Stimulated activated CD4-positive, alpha-beta T cell treated with anti-CD3 and anti-CD28 coated beads, TNF-alpha, amount 100 ng/mL, for 24 hours (primary cell): ENCODE measurements at regions not wholly inside any gene's neighbourhood (a gene's known extent, or its start where the extent isn't known, plus 50 kb on each side); places are given as distances from the start of the nearest gene placed in this dataset.

Source experiments
- DNase-seq, 3 experiments: peaks; one replicate each; pipeline ENCODE4 v3.0.0-alpha.2; 2020; ENCODE audit warnings: low read depth in 3 of 3

DNA sequence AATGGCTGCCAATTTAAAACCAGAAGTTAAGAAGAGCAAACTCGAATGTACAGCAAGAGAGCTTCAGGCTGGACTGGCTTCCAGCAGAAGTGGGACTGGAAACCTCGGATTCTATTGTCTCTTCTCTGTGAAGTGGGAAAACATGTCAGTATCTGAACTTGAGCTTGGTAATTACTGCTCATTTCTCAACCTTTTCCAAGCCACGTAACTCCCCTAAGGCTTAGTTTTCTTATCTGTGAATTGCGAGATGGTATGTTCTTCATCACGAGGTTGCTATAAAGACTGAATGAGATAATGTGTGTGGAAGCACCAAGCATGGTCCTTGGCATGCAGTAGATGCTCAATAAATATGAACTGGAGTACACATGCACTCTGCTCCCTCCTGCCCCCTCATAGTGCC is 259.4 kb upstream of the SPRED2 start:
- DNase-seq, result no peak

DNA sequence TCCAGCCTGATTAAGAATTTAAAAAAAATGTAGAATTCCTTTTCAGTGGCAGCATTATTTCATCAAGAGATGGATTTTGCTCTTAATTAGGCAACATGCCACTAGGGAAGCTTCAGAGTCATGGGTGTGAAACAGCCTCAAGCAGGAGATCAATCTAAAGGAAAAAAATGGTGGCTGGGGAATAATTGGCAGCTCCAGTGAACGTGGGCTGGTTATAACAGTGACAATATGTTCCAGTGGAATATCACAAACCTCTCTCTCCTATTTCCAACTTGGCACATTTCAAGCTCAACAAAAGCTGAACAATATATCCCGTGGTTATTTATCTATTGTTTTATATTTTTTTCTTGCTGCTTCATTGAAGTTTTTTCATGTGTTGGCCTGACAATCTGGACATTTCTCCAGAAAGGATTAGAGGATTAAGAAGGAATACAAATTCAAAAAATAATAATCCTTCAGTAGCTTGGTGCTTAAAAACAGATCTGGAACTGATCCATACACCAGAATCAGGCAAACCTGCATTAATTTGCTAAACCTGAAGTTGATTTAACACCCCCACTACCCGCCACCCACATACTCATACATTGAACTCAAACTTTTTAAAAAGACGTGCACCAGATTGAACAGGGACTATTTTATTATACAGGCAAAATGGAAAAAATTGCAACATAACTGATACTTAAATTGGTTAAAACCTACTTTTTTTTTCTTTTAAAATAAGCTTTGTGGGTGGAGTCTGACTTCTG is 255.9 kb upstream of the SPRED2 start:
- no peak for DNase-seq

DNA sequence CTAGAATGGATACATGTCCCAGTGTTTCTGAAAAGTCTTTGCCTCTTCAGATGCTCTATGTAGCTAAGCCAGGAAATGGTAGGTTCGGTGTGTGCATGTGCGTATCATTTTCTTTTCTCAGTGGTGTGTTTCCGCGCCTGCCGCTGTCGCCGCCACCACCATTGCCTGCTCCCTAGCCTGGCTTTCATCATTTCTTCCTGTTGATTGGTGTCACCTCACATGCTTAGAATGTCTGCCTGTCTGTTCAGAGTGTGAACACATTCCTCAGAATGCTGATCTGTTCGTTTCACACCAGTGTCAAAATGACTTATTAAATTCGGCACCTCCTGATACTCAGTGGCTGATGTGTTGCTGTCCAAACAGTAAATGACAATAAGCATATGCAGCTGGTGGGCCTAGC is 255.2 kb upstream of the SPRED2 start:
- no peak for DNase-seq

DNA sequence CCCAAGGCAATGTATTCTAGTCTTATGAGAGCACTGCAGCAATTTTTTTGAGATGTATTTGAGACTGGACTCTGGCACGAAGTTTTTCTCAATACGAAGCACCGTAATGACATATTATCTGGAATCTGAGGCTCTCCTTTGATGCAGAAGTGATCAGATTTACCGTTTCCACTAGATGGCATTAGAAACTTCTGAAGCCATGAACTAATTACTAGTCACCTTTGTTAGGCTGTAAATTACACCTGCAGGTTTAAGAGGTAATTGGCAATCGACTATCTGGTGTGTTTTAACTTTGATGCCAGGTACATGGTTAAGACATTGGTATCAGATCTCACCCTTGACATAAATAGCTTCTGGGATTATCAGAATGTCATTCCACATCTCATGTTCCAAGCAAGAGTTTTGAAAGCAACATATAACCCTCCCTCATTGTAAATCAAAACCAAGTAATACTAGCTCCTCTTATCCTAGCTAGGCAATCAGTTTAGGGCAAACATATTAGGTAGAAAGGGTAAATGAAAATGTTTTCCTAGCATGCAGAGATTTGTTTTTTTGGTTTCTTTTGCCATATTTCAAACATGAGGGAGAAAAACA is 254.6 kb upstream of the SPRED2 start:
- DNase-seq, result no peak

DNA sequence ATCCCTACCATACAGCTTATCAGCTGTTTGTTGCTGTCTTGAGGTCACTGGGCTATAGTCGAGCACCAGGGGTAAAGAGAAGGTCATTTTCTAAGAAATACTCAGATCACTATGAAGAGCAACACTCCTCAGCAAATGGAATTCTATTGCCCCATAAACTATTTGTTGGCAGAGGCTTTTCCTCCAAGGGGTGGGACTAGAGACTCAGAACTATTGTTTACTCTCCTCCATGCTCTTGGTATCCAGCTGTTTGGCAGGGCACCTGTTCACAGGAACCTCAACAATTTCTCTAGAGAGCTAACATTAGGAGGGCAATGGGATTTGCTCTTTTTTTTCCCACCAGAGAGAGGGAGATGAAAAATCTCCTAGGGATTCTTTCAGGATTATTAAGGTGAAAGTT is 249.1 kb upstream of the SPRED2 start:
- DNase-seq, result no peak

DNA sequence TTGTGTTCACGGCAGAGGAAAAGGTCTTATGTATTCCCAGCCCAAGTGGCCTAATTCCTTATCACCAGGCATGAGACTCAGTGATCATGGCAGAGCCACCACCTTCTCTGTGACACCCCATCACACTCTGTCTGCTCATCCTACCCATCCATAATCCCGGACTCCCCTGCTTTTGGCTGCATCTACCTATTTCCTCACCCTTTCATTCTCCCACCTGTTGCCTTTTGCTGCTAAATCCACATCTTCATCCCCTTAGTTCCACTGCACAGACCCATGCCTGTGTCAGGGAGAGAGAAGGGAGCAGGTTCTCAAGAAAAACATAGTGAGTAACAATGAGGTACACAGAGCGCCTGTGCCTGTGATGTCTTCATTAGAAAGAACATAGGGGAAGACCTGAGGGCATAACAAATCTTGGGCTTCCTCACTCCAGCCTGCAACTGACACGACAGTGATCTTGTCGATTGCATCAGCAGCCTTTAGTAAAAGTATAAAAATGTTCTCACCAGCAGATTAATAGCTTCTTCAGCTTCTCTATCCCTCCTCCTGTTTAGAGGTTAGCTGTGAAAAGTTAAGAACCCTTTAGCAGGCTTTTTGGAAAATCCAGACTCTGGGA is 246.5 kb upstream of the SPRED2 start:
- no peak for DNase-seq

DNA sequence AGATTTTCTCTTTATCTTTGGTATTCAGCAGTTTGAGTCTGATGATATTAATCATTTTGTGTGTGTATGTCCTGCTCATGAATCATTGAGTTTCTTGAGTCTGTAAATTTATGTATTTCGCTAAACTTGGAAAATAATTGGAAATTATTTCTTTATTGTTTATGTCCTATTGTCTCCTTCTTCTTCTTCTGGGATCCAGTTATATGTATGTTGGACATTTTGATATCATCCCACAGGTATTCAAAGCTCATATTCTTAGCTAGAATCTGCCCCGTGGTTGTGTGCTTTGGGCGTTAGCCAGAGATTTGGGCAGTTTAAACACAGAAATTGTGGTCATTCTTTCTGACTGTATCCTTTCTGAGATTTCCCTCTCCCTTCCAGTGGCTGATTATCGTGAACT is 243.0 kb upstream of the SPRED2 start:
- no peak for DNase-seq

DNA sequence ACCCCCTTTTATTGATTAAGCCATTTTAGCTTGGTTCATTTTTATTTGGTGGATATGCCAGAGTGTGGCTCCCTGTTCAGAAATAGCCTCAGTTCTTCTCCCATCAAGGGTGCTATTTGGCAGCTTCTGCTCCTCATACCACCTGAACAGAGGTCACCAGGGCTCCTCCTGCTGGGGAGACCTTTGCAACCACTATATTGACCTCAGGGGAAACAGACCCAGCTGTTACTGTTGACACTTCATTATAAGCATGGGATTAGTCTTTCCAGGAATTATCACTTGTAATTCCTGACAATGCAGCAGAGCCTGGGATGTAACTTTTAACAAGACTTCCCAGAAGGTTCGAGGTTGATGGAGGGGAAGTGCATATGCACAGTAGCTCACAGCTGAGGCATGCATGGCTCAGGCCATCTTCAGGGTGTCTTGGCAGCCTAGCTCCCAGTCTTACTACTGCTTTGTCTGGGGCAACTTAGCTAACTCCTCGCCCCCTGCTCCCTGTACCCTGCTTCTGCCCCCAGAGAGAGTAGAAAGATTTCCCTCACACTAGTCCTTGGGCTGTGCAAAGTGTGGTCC is 239.4 kb upstream of the SPRED2 start:
- DNase-seq, result no peak

DNA sequence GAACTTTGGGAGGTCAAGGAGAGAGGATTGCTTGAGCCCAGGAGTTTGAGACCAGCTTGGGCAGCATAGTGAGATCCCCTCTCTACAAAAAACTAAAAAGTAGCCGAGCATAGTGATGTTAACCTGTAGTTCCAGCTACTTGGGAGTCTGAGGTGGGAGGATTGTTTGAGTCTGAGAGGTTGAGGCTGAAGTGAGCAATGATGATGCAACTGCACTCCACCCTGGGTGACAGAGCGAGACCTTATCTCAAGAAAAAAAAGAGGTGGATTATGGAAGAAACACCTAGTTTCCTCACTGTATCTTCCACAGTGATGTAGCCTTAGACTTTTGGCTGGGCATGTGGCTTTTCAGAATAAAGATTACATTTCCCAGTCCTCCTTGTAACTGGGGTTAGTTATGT is 237.2 kb upstream of the SPRED2 start:
- DNase-seq, result no peak

DNA sequence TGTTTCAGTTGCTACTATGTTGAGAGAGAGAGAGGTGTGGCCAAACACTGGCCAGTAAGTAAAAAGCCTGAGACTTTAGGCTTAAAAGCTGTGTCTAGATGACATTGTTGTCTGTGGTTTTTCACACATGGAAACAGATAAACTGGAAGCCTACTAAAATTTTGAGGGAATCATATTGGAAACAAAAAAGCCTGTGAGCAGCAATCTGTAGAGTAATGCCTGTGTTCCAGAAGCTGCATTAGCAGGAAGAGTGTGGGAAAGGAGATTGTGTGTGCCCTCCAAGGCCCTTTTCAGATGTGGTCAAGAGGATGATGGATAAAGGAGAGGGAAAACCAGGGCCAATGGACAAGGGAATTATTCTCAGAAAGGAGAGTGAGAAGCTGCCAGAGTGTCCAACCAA is 236.3 kb upstream of the SPRED2 start:
- DNase-seq, result no peak

DNA sequence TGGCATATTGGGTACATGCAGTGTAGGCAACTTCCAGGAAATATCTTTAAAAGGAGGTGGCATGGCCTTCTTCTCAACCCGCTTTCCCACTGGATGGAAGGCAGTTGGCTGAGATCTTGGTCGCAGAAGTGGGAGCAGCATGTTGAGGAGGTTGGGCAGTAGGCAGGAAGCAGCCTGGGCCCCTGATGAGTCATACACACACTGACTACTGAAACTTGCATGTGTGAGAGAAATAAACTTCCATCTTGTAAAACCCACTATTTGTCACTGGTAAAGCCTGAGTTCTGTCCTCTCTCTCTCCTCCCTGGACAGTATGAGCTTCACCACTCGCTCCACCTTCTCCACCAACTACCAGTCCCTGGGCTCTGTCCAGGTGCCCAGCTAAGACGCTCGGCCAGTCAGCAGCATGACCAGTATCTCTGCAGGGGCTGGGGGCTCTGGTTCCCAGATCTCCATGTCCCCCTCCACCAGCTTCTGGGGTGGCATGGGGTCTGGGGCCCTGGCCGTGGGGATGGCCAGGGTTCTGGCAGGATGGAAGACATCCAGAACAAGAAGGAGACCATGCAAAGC is 233.8 kb upstream of the SPRED2 start:
- no peak for DNase-seq

DNA sequence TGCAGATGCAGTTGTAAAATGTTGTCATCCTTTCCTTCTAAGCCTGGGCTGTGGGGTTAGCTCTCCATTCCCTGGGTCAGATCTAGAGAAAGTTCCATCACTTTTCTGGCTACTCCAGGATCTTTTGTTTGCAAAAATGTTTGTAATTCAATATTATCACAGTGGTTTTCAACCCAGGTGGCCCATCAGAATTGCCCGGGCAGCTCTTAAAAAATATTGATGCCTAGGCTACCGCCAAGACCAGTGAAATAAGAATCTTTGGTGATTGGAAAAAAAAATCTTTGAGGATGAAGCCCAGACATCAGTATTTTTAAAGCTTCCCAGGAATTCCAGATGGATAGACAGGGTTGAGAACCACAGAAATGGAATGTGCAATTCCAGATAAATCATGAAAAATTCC is 232.5 kb upstream of the SPRED2 start:
- no peak for DNase-seq

DNA sequence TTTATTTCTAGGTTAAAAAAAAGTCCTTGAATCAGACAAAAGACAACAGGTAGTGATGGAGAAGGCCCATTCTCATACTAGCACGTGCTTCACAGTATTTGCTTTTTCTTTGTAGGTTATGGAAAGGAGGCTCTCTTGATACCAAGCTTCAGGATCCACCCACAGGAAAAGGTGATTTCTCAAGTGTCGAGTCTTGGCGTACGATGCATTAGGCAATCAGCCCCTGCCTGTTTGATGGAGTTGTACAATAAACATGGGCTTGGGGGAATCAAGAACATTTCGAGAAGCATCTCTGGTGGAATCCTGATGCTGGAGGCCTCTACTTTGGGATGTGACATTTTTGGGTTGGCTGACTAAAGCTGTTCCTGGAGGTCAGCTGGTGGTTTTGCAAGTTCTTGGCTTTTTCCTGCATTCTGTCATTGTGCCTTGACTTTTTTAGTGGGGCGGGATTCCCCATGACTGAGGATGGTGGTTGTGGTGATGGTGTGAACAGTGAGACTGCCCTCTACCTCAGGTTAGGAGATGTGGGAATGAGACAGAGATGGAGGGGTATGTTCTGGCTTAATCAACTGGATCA is 231.5 kb upstream of the SPRED2 start:
- no peak for DNase-seq

DNA sequence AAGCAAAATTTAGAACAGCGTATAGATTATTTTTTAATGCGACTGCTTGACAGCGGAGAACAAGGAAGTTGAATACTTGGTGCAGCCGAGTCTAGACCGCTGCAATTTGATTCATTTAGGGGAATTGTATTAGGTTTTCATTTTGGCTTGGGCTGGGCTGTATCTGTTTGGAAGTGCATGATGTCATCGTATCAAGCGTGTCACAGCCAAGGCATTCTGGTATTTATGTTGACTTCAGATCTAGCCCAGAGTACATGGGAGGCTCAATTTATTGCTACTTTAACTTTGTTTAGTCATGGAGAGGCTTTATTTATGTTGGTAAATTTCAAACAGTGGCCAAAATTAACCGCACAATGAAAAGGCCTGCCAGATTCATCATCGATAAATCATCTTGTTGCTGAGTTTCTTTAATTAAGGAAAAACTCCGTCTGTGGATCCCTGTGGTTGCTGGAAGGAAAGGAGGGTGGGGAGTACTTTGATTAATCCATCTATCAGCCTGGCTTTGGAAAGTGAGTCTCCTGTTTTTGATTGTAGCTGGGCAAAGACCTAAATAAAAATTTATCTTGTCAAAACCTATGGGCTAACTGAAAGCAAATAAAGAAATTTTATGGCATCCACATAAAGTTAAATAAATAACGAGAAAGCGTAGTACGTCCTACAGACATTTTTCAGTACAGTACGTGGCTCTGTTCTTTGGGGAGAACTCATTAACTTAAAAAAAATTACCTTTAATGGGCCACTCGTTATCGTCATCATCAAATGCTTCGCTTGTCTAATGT is 230.4 kb upstream of the SPRED2 start:
- no peak for DNase-seq

DNA sequence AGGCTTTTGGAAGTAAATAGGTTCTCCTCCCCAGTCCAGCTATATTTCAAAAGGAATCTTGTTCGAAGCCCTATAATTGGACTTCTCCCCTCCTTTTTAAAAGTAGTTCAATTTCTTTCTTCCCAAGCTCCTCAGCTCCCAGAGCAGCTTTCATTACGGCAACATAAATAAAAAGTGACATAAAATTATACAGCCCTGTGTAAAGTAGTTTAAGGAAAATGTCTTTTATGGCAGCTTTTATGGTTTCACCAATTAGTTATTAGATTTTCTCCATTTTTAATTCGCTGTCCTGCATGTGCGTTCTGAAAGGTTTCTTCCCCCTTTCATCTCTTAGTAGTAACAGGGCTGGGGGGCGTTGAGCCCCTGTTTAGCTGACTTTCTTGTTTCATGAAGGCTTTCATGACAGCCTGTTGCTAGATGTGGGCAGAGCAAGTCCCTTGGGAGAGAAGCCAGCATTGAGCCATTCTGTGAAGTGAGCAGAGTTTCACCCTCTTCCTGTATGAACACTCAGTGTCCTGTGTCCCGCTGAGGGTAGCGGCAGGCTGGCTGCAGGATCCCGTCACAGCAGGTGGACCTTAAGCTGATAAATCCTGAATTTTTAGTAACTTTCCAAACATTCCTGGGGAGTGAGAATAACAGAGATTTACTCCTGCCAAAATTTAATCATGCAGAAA is 229.7 kb upstream of the SPRED2 start:
- no peak for DNase-seq

DNA sequence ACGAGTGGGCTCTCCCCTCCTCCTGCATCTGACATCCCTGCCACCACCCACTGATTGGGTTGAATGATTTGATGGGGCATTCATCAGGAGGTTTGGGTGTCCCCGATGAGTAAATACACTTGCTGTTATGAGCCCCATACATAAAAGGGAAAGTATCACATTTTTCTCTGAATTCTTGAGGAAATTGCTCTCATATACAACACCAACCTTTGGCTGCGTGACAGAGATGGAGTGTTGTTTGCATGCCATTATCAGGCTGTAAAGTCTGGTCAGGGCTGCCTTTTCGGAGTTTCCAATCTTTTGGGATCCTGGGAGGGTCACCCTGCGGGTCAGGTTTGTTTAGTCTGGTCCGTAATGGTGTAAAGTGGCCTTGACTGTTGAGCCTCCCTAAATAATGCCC is 227.9 kb upstream of the SPRED2 start:
- DNase-seq, result no peak

DNA sequence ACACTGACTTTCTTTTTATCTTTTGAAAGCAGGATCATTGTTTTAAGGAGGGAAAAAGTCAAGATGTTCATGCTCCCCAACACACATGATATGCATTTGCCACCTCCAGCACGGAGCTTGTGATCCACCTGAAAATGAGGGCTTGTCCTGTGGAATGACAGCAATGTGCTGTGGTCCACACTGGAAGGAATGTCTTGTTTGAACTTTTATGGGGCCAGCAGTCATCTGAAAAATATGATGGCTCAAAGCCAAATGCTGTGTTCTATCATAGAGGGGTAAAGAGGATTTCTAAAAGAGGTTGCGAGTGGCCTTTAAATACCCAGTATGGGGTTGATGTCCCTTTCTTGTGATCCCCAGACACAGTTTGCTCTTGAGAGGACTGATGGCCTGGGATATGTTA is 226.5 kb upstream of the SPRED2 start:
- DNase-seq, result no peak

DNA sequence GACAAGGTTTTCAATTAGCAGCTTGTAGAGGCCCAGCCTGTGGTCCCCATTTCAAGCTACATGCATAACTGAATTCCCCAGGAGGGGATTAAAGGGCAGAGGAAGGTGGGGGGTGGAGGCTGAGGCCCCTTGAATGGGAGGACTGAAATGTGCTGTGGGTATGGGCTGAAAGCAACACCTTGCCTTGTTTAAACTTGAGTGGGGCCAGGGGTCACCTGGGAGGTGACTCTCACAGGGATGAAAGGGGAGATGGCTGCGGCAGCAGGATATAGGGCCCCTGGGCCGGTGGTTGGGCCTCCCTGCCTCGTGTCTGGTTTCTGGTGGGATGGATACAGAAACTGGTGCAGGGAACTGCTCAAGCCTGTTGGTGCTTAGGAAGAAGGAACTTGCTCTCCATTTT is 225.9 kb upstream of the SPRED2 start:
- no peak for DNase-seq

DNA sequence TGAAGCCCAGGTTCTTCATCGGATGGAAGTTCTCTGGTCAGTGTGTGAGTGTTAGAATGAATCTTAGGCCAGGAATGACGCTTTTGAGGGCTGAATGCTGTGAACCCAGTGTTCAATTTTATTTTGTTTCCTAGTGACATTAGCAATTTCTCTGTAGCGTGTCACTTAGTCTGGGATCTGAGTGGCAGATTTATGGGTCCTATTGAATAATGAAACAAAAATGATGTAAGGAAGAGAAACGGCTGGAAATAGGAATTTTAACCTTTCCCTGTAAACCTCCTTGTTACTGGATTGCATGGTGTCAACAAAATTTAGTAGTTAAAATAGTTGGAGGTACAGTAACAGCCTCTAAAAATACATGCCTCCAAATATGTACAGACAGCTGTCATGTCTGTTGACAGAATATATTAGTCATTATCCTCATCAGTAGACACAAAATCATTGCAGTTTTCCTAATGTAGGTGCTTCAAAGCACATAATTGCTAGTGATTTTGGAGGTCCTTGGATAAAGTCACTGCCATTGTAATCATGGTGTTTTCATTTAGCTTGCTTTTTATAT is 223.8 kb upstream of the SPRED2 start:
- no peak for DNase-seq

DNA sequence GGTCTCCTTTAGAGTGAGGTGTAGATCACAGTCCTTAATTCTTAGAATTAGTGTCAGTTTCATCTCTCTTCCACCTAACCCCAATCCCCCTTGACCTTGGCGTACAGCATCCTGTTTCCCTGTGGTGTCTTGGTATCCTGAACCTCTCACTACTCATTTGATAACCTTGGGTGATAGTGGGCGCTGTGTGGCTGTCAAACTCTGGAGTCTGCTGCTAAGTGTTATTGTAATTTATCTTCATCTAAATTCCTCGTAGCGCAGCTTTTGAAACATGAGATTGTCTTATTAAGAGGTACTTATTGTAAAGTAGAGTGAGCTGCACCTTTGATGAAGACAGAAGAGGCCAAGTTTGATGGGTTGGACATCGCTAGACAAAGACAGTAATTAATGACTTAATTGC is 222.6 kb upstream of the SPRED2 start:
- no peak for DNase-seq

DNA sequence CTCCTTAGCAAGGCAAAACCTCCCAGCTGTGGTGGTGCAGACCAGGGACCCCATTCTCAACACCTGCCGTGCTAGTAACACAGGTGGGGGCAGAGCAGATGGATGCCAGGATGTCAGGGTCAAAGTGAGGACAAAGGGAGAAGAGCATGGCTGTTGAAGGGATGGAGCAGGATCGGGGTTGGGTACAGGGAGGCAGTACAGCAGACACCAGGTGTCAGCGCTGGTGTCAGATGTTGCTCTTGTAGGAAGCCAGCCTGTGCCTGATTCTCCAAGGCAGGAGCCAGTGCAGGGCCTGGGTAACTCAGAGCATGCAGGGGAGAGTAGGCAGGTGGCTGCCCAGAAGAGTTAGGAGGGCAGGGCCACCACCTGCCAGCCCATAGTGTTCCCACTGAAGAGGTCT is 222.1 kb upstream of the SPRED2 start:
- DNase-seq, result no peak
